Lung (tissue), 11 donors: ENCODE measurements at regions not wholly inside any gene's neighbourhood (a gene's known extent, or its start where the extent isn't known, plus 50 kb on each side); places are given as distances from the start of the nearest gene placed in this dataset.

ENCODE experiments used
- ATAC-seq: fragments of 200-7000 bp; cut with Tn5 transposase; one replicate; pipeline ENCODE4 v1.9.1; 2020; ENCODE audit warnings: moderate number of reproducible peaks; ENCODE audit not compliant: insufficient read depth, low FRiP score
- DNase-seq, 3 donors: peaks; one replicate each; pipeline ENCODE4 v3.0.0-alpha.2; 2013 to 2017
- H3K27ac ChIP-seq, 2 donors: one replicate each; pipeline ENCODE4 v1.5.1; 2013; ENCODE audit warnings: mild to moderate bottlenecking in 2 of 2, moderate library complexity in 2 of 2, control low read depth in 1 of 2, inconsistent platforms in 1 of 2, low read depth in 1 of 2, low read length in 1 of 2
- H3K27me3 ChIP-seq, 3 donors: one replicate each; pipeline ENCODE4 v1.5.1; 2013; ENCODE audit warnings: low read length in 2 of 3; ENCODE audit not compliant: control insufficient read depth in 3 of 3, insufficient read depth in 3 of 3
- H3K36me3 ChIP-seq, 4 donors: one replicate each; pipeline ENCODE4 v1.5.1; 2013; ENCODE audit warnings: low read length in 4 of 4, mild to moderate bottlenecking in 1 of 4, moderate library complexity in 1 of 4; ENCODE audit not compliant: control insufficient read depth in 4 of 4, insufficient read depth in 4 of 4
- H3K4me1 ChIP-seq, 5 donors: one replicate each; pipeline ENCODE4 v1.5.1; 2013; ENCODE audit warnings: low read length in 5 of 5, mild to moderate bottlenecking in 2 of 5, moderate library complexity in 1 of 5; ENCODE audit not compliant: control insufficient read depth in 5 of 5, insufficient read depth in 5 of 5
- H3K4me3 ChIP-seq: one replicate; pipeline ENCODE4 v1.5.1; 2013; ENCODE audit warnings: mild to moderate bottlenecking, control low read depth, moderate library complexity
- H3K9ac ChIP-seq, 2 donors: one replicate each; pipeline ENCODE4 v1.5.1; 2013; ENCODE audit warnings: low read length in 2 of 2, control low read depth in 1 of 2; ENCODE audit not compliant: insufficient read depth in 1 of 2
- H3K9me3 ChIP-seq, 4 donors: one replicate each; pipeline ENCODE4 v1.5.1; 2013; ENCODE audit warnings: low read length in 3 of 4, mild to moderate bottlenecking in 1 of 4, moderate library complexity in 1 of 4; ENCODE audit not compliant: control insufficient read depth in 4 of 4, insufficient read depth in 3 of 4
- CTCF ChIP-seq: IDR thresholded peaks from 2 replicates; pipeline ENCODE4 v1.5.1; 2012; ENCODE audit warnings: mild to moderate bottlenecking; ENCODE audit errors: control extremely low read depth, extremely low read depth
- WGBS, 2 donors: extraction: QIAGEN DNeasy Blood & Tissue Kit; methylation state at CpG; one replicate each; pipeline ENCODE4 v1.1.7; 2013; 5-methylcytosine and 5-hydroxymethylcytosine counted together
- donor health status: control.
- donor health status: control.
- donor health status: Bipolar disorder and iron deficiency.
- donor health status: healthy.
- donor health status: DM: yes; HTN: yes; CAD: no.

GRCh38 chr1:181187337-181188126 is 99.0 kb downstream of the IER5 start:
- Histone ChIP-seq H3K4me1 (peaks cover 0 to 6% (median 0%) of the 10 kb centered on the region in 5 donors), H3K36me3 (no peaks in the 10 kb centered on the region), H3K9me3 (no peaks in the 10 kb centered on the region), H3K27me3 (peaks cover 0 to 3% (median 0%) of the 10 kb centered on the region in 3 donors), H3K9ac (no peak overlapping the region), H3K27ac (no peak overlapping the region), H3K4me3 (no peak overlapping the region)
- WGBS, 2 donors, result 66 to 68% methylated on average over 7 of the region's 7 CpGs
- TF ChIP-seq CTCF, result no peak
- no peak for DNase-seq
- no peak for ATAC-seq

- H3K27me3 ChIP-seq, result peaks cover 0 to 3% (median 0%) of the 10 kb centered on the region in 3 donors
- H3K27ac ChIP-seq, result no peak overlapping the region
- H3K36me3 ChIP-seq, result no peaks in the 10 kb centered on the region
- no peak overlapping the region for H3K4me3 ChIP-seq
- peaks cover 0 to 6% (median 0%) of the 10 kb centered on the region in 5 donors for H3K4me1 ChIP-seq
- H3K9me3 ChIP-seq, result no peaks in the 10 kb centered on the region
- ATAC-seq (no peak), DNase-seq (no peak)
- no peak for TF ChIP-seq CTCF
- WGBS, 2 donors, result 84 to 94% methylated on average over 7 of the region's 7 CpGs
- H3K9ac ChIP-seq, result no peak overlapping the region
Measured at GRCh38 chr1:181189245-181189644, 100.7 kb downstream of the IER5 start.

GRCh38 chr1:181189691-181190363 is 101.3 kb downstream of the IER5 start:
- TF ChIP-seq CTCF, result peak; percentile 83
- Histone ChIP-seq H3K4me3 (no peak overlapping the region), H3K9ac (peak overlapping the region in 1 of 2 donors; percentile 16), H3K9me3 (peaks cover 0 to 4% (median 0%) of the 10 kb centered on the region in 4 donors), H3K4me1 (peaks cover 0 to 6% (median 0%) of the 10 kb centered on the region in 5 donors), H3K27me3 (peaks cover 0 to 3% (median 0%) of the 10 kb centered on the region in 3 donors), H3K27ac (no peak overlapping the region), H3K36me3 (no peaks in the 10 kb centered on the region)
- DNase-seq (peak; percentile 58 to 74 (median 71)), ATAC-seq (peak; percentile 67)
- 12 to 13% methylated on average over 37 to 40 of the region's 40 CpGs for WGBS, 2 donors
